Muscle of back (tissue), 3 donors: ENCODE measurements at regions not wholly inside any gene's neighbourhood (a gene's known extent, or its start where the extent isn't known, plus 50 kb on each side); places are given as distances from the start of the nearest gene placed in this dataset.
A peak's percentile ranks its signal among the peaks of the same experiment; 100 is the strongest.
"Not testable (repeated sequence)": the region's sequence is repeated elsewhere in the genome, so short reads cannot be mapped to it uniquely, and the experiment has no call there.

Source experiments
- DNase-seq, 3 donors: peaks; one replicate each; pipeline versions ENCODE4 v3.0.0 to v3.0.0-alpha.2; 2013

- no peak for DNase-seq
Measured at GRCh38 chr1:189706594-189706993, 771.1 kb downstream of the BRINP3 start.

DNA sequence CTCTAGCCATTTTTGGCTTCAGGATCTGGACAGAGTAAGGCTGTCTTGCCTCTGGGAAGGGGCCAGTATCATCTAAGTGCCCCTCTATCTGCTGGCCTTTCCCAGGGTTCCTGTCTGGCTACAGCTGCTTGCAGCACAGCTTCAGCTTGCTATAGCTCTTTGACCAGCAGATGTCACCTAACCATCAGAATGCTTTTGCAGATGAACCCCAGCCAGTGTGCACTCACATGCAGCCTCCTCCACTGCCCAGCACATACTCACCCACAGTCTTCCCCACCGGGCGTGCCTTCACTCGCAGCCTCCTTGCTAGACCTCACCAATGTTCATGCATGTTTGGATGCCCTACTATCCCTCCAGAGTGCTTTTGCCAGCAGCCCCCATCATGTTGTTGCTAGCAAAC lies 769.0 kb downstream of the BRINP3 start:
- no peak for DNase-seq

DNA sequence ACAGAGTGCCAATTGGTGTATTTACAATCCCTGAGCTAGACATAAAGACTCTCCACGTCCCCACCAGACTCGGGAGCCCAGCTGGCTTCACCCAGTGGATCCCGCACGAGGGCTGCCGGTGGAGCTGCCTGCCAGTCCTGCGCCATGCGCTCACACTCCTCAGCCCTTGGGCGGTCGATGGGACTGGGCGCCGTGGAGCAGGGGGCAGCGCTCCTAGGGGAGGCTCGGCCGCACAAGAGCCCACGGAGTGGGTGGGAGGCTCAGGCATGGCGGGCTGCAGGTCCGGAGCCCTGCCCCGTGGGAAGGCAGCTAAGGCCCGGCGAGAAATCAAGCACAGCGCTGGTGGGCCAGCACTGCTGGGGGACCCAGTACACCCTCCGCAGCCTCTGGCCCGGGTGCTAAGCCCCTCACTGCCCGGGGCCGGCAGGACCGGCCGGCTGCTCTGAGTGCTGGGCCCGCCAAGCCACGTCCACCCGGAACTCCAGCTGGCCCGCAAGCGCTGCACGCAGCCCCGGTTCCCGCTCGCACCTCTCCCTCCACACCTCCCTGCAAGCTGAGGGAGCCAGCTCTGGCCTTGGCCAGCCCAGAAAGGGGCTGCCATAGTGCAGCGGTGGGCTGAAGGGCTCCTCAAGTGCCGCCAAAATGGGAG lies 759.4 kb downstream of the BRINP3 start:
- not testable (repeated sequence) for DNase-seq

- DNase-seq, result peak; percentile 4 to 40 (median 22)
Measured at GRCh38 chr1:189726806-189727205, 750.9 kb downstream of the BRINP3 start.

GRCh38 chr1:189751311-189751710 lies 726.4 kb downstream of the BRINP3 start:
- DNase-seq, result no peak

GRCh38 chr1:189752461-189752995 lies 725.1 kb downstream of the BRINP3 start:
- peak in 2 of 3 donors; percentile 1 to 21 for DNase-seq

GRCh38 chr1:189755100-189755499 lies 722.6 kb downstream of the BRINP3 start:
- not testable (repeated sequence) for DNase-seq

DNA sequence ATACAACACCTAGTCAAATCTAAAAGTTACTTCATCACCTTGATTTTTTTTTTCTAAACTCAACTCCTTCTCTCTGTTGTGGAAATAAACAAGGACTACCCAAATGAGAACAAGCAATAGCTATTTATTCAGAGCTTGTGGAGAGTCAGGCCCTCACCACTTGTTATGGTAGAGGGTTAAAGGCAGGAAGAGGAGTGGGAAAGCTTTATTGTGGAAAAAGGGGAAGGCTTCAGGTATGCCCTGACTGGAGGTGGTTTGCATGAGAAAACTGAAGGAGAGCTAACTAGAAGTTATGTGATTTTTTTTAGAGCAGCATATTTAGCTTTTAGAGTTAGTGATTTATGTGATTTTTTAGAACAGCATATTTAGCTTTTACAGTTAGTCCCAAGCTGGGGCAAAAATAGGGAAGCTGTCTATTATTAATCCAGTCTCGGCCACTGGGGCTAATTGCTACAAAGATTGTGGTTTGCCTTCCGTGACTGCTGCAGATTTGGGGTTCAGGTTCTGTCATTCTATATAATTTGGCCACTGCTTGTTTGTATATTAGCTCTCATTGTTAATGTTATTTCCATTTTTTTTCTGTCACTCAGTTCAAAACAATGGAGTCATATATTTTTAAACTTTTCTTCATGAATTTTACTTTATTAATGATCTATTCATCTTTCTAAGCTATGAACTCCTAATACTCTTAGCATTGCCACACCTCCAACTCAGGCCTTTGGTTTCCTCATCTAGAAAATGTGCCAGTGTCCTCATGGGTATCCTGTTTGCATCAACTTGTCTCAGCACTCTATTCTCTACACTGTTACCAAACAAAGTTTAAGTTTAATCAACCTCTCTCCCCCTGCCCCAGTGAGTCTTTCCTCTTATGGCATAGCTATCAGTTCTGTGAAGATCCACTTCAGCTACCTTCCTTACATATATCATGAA lies 713.0 kb downstream of the BRINP3 start:
- DNase-seq, result no peak

DNA sequence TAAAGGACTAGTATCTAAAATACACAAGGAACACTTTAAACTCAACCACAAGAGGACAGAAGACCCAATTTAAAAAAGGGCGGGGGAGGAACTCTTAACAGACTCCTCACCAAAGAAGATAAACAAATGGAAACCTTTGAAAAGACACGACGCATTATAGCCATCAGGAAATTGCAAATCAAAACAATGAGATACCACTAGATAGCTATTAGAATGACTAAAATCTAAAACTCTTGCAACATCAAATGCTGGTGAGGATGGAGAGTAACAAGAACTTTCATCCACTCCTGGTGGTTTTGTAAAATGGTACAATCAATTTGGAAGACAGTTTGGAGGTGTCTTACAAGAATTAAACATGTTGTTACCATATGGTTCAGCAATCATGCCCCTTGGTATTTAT lies 708.2 kb downstream of the BRINP3 start:
- no peak for DNase-seq

DNA sequence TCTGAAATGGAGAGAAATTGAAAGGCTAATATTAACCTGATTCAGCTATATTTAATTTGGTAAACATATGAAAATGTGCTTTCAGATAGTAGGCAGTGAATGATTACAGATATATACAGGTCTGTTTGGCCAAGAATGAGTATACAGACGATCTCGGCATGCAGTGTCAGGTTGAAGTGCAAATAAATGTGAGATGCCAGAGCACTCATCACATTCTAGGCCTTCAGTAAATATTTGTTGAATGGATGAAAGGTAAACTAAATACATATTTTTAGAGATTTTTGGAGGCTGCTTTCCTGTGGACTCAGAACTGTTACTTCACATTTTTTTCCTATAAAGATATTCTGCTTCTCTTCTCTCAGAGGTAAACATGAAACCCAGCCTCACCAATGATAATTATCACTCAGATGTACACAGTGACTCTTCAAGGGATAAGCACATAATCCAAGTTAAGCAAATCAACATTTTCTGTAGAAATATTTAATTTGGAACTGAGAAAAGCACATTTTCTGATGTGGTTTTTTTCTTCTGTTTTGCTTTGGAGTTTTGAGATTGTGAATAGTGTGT lies 702.9 kb downstream of the BRINP3 start:
- DNase-seq, result no peak

DNA sequence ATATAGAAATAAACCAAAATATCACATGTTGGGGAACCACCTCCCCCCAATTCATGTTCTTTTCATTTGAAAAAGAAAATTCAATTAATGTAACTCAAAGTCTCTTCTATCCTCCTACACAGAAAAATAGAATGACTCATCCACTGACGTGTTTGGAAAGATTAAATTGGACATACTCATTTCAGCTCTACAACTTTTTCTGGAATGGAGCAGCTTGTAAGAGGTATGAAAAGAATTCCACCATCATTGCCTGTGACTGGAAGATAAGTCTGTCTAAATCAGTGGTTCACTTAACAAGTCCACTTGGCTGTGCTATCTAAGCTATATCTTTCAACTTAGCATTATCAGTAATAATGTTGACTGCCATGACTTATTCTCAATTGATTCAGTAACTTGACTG lies 702.3 kb downstream of the BRINP3 start:
- peak in 1 of 3 donors; percentile 40 for DNase-seq

DNA sequence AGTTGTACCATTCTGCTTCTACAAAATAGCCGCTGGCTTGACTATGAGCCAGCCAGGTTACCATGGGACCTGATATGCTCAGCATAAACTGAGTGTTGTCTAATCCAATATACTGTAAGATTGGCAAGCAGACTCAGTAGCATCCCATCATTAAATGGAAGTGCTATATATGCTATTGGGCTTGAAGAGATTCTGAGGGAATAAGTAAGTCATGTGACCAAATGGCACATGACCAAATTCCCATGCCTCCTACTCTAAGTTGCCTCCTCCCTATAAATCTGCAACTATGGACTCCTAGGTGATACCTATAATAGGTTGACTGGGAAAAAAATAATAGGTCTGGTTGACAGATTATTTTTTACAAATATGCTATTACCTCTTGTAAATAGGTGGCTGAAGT lies 698.6 kb downstream of the BRINP3 start:
- no peak for DNase-seq

DNA sequence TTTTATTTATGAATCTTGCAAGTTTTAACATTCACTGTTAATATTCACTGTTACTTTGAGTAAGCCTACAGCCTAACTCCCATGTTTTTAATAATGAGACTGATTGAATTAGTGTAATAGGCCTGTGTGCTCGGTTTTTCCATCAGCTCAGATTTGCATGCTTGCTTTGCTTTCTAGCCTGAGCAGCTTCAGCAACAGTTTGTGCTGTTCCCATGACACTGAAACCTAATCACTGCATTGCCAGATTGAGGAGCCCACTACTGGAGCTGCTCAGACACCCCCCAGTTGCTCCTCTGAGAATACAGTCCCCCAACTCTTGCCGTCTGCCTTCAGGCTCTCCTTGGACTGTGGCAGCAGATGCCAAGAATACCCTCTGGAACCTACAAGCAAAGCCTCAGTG lies 695.4 kb downstream of the BRINP3 start:
- peak in 1 of 3 donors; percentile 11 for DNase-seq

- no peak for DNase-seq
Measured at GRCh38 chr1:189783456-189783855, 694.2 kb downstream of the BRINP3 start.

GRCh38 chr1:189786761-189787160 lies 690.9 kb downstream of the BRINP3 start:
- no peak for DNase-seq

- peak in 2 of 3 donors; percentile 8 to 40 for DNase-seq
Measured at GRCh38 chr1:189787201-189787600, 690.5 kb downstream of the BRINP3 start.

GRCh38 chr1:189790335-189790734 lies 687.3 kb downstream of the BRINP3 start:
- no peak for DNase-seq

- DNase-seq, result no peak
Measured at GRCh38 chr1:189803364-189803763, 674.3 kb downstream of the BRINP3 start.

DNA sequence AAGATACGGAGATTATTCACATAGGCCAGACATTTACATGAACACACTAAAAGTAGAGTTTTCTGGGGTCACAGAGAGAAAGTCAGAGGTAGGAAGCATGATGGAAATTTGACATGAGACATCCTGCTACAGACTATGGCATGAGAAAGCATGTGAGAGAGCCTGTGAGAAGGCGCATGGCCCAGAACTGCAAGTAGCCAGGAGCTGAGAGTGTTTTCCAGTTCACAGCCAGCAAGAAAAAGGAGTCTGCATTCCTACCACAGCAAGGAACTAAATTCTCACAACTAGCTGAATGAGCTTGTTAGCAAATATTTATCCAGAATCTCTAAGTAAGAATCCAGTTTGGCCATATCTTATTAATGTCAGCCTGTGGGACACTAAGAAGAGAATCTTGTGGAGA lies 673.3 kb downstream of the BRINP3 start:
- DNase-seq, result no peak

DNA sequence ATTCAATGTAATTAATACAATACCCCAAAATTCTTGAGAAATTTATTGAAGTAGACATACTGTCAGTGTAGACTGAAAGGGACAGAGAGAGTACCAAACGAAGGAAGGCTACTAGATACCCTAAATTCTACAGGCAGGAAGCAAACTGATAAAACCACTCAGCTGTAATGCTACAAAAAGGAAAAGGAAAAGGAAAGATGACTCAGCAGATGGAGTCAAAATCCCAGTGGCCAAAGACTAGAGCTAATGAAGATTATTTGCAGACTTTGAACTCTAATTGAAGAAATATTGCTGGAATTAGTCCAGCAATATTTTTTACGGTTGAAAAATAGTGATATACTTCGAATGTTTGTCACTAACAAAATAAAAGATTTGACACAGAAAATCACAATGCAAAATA lies 671.9 kb downstream of the BRINP3 start:
- DNase-seq, result no peak

- not testable (repeated sequence) for DNase-seq
Measured at GRCh38 chr1:189810639-189811038, 667.0 kb downstream of the BRINP3 start.

GRCh38 chr1:189811960-189812359 lies 665.7 kb downstream of the BRINP3 start:
- DNase-seq, result no peak

- DNase-seq, result no peak
Measured at GRCh38 chr1:189816558-189816957, 661.1 kb downstream of the BRINP3 start.
